ENCODE measurements at regions not wholly inside any gene's neighbourhood (a gene's known extent, or its start where the extent isn't known, plus 50 kb on each side); places are given as distances from the start of the nearest gene placed in this dataset.
"Not testable (repeated sequence)": the region's sequence is repeated elsewhere in the genome, so short reads cannot be mapped to it uniquely, and the experiment has no call there.

GRCh38 chr15:36449662-36450145 is 129.7 kb upstream of the CDIN1 start:
- no peak for DNase-seq (ENCODE audit: low read depth, low spot score)

GRCh38 chr15:36454244-36454643 is 125.2 kb upstream of the CDIN1 start:
- not testable (repeated sequence) for DNase-seq (ENCODE audit: low read depth, low spot score)

- no peak for DNase-seq (ENCODE audit: low read depth, low spot score)
Measured at GRCh38 chr15:36458411-36458810, 121.0 kb upstream of the CDIN1 start.

GRCh38 chr15:36465304-36465703 is 114.1 kb upstream of the CDIN1 start:
- no peak for DNase-seq (ENCODE audit: low read depth, low spot score)

GRCh38 chr15:36468746-36469145 is 110.7 kb upstream of the CDIN1 start:
- no peak for DNase-seq (ENCODE audit: low read depth, low spot score)

GRCh38 chr15:36469311-36469966 is 110.0 kb upstream of the CDIN1 start:
- DNase-seq (ENCODE audit: low read depth, low spot score): no peak

GRCh38 chr15:36472672-36473071 is 106.8 kb upstream of the CDIN1 start:
- DNase-seq (ENCODE audit: low read depth, low spot score): no peak

- DNase-seq (ENCODE audit: low read depth, low spot score): no peak
Measured at GRCh38 chr15:36478561-36478960, 100.9 kb upstream of the CDIN1 start.

GRCh38 chr15:36479200-36479896 is 100.1 kb upstream of the CDIN1 start:
- no peak for DNase-seq (ENCODE audit: low read depth, low spot score)

- DNase-seq (ENCODE audit: low read depth, low spot score): no peak
Measured at GRCh38 chr15:36481156-36481555, 98.3 kb upstream of the CDIN1 start.

GRCh38 chr15:36483409-36483808 is 96.0 kb upstream of the CDIN1 start:
- DNase-seq (ENCODE audit: low read depth, low spot score): no peak

- DNase-seq (ENCODE audit: low read depth, low spot score): no peak
Measured at GRCh38 chr15:36484038-36484778, 95.2 kb upstream of the CDIN1 start.

- no peak for DNase-seq (ENCODE audit: low read depth, low spot score)
Measured at GRCh38 chr15:36491912-36492311, 87.5 kb upstream of the CDIN1 start.

- DNase-seq (ENCODE audit: low read depth, low spot score): no peak
Measured at GRCh38 chr15:36495456-36495991, 83.9 kb upstream of the CDIN1 start.

GRCh38 chr15:36497901-36498300 is 81.5 kb upstream of the CDIN1 start:
- no peak for DNase-seq (ENCODE audit: low read depth, low spot score)

- no peak for DNase-seq (ENCODE audit: low read depth, low spot score)
Measured at GRCh38 chr15:36498401-36498800, 81.0 kb upstream of the CDIN1 start.

GRCh38 chr15:36498916-36499315 is 80.5 kb upstream of the CDIN1 start:
- DNase-seq (ENCODE audit: low read depth, low spot score): no peak

- DNase-seq (ENCODE audit: low read depth, low spot score): no peak
Measured at GRCh38 chr15:36499412-36500389, 79.7 kb upstream of the CDIN1 start.

GRCh38 chr15:36501063-36501678 is 78.3 kb upstream of the CDIN1 start:
- DNase-seq (ENCODE audit: low read depth, low spot score): peak; percentile 26

- DNase-seq (ENCODE audit: low read depth, low spot score): no peak
Measured at GRCh38 chr15:36502509-36502908, 76.9 kb upstream of the CDIN1 start.
